ENCODE measurements at regions not wholly inside any gene's neighbourhood (a gene's known extent, or its start where the extent isn't known, plus 50 kb on each side); places are given as distances from the start of the nearest gene placed in this dataset.

DNA sequence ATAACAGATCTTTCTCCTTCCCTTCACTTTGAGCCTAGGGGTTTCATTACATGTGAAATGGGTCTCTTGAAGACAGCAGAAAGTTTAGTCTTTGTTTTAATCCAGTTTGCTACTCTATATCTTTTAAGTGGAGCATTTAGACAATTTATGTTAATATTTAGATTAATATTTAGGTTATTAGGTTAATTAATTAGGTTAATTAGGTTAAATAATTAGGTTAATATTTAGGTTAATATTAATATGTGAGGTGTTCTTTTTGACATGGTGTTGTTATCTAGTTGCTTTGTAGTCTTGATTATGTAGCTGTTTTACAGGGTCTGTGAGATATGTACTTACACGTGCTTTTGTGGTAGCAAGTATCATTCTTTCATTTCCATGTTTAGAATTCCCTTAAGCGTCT, 312.9 kb downstream of the NEK10 start:
- Histone ChIP-seq H3K36me3 (no peaks in the 10 kb centered on the region), H3K27ac (no peak overlapping the region), H3K9me3 (peaks cover 0 to 11% (median 0%) of the 10 kb centered on the region in 4 donors), H3K4me3 (no peak overlapping the region), H3K4me1 (no peaks in the 10 kb centered on the region), H3K27me3 (no peaks in the 10 kb centered on the region)
- TF ChIP-seq POLR2AphosphoS5 (IDR thresholded peaks at IDR 0.05) (no peak), EP300 (IDR thresholded peaks at IDR 0.05) (no peak), POLR2A (IDR thresholded peaks at IDR 0.05) (no peak)
- TF ChIP-seq, protein P1, sequence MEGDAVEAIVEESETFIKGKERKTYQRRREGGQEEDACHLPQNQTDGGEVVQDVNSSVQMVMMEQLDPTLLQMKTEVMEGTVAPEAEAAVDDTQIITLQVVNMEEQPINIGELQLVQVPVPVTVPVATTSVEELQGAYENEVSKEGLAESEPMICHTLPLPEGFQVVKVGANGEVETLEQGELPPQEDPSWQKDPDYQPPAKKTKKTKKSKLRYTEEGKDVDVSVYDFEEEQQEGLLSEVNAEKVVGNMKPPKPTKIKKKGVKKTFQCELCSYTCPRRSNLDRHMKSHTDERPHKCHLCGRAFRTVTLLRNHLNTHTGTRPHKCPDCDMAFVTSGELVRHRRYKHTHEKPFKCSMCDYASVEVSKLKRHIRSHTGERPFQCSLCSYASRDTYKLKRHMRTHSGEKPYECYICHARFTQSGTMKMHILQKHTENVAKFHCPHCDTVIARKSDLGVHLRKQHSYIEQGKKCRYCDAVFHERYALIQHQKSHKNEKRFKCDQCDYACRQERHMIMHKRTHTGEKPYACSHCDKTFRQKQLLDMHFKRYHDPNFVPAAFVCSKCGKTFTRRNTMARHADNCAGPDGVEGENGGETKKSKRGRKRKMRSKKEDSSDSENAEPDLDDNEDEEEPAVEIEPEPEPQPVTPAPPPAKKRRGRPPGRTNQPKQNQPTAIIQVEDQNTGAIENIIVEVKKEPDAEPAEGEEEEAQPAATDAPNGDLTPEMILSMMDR (IDR thresholded peaks at IDR 0.05) = no peak
- ATAC-seq (ENCODE audit: low FRiP score in 2 of 2) = no peak
- 85 to 92% methylated on average over 2 of the region's 2 CpGs for WGBS, 2 donors
- no peak for DNase-seq

DNA sequence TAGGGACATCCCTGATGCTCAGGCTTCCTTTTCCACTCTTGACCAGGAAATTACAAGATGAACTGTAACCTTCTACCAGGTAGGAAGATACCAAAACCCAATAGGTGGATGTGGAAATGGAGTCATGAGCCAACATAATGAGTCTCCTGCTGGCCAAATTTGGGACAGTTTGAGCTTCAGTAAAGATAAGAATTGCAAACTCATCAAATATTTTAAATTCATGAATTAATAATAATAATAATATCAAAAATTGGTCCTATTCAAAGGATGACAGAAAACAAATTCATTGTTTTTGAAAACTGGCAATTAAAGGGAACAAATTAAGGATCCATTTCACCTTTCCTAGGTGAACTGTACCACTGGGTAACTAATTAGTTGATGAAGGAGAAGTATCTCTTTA, 309.7 kb downstream of the NEK10 start:
- H3K4me1 ChIP-seq = no peaks in the 10 kb centered on the region
- no peak for TF ChIP-seq POLR2AphosphoS5 (IDR thresholded peaks at IDR 0.05)
- TF ChIP-seq EP300 (IDR thresholded peaks at IDR 0.05) = no peak
- no peak for TF ChIP-seq POLR2A (IDR thresholded peaks at IDR 0.05)
- TF ChIP-seq, protein P1 (IDR thresholded peaks at IDR 0.05) = no peak

More for the DNA sequence above, 309.7 kb downstream of the NEK10 start:
- no peak for DNase-seq
- Histone ChIP-seq H3K36me3 (no peaks in the 10 kb centered on the region), H3K9me3 (no peaks in the 10 kb centered on the region), H3K27ac (no peak overlapping the region), H3K27me3 (no peaks in the 10 kb centered on the region), H3K4me3 (no peak overlapping the region)
- ATAC-seq (ENCODE audit: low FRiP score in 2 of 2) = no peak
